HL-60/S4 treated with phorbol 12-myristate 13-acetate at 8.2 ng/mL for 4 days and 3 days (cell line): ENCODE measurements at regions not wholly inside any gene's neighbourhood (a gene's known extent, or its start where the extent isn't known, plus 50 kb on each side); places are given as distances from the start of the nearest gene placed in this dataset.

Experiments used
- in situ Hi-C: fragments of 300-500 bp; cut with MboI; formaldehyde crosslinking; loops from 2 replicates; pipeline ENCODE4 v1.15.0; 2022; ENCODE audit warnings: low sequenced_read_pairs

DNA sequence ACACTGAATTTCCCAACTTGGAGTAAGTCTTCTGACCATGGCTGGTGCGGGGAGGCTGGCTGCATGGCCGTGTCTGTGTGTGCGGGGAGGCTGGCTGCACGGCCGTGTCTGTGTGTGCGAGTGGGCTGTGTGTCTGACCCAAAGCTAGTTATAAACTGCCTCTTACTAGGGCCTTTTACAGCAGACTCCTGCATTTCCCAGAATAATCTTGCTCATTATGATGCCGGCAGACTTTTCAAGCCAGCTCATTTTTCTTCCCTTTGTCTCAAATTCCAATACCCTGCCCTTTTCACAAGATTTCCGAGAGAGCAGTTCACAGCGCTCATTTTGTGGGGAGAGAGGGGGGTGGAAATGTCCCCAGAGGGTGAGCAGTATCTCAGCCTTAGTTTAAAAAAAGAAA, 470.7 kb upstream of the BRINP1 start:
- in situ Hi-C loops: no loop called here

DNA sequence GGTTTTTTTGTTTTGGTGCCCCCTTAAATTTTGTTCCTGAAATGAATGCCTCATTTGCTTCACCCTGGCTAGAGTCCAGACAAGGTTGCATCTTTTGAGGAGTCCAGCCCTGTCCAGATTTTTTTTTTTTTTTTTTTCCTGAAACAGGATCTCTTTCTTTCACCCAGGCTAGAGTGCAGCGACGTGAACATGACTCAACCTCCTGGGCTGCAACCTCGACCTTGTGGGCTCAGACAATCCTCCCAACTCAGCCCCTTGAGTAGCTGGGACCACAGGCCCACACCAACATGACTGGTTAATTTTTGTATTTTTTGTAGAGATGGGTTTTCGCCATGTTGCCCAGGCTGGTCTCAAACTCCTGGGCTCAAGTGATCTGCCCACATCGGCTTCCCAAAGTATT, 469.0 kb upstream of the BRINP1 start:
- in situ Hi-C loops: no loop called here

DNA sequence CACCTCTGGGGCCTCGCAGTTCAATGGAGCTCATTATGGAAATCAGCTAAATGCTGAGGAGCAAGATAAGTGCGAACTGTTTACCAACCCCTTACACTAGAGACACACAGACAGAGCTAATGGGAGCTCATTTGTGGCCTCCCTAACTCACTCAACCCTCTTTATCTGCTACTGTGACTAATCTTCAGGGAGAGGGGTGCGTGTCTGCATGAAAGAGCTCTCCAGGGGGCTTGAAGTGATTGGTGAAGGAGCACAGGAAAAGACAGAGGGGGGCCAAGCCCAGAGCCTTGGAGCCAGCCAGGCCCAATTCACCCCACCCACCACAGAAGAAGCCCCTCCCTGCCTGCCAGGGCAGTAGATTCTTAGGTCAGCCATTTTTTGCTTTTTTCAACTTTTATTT, 466.8 kb upstream of the BRINP1 start:
- in situ Hi-C loops: no loop called here

DNA sequence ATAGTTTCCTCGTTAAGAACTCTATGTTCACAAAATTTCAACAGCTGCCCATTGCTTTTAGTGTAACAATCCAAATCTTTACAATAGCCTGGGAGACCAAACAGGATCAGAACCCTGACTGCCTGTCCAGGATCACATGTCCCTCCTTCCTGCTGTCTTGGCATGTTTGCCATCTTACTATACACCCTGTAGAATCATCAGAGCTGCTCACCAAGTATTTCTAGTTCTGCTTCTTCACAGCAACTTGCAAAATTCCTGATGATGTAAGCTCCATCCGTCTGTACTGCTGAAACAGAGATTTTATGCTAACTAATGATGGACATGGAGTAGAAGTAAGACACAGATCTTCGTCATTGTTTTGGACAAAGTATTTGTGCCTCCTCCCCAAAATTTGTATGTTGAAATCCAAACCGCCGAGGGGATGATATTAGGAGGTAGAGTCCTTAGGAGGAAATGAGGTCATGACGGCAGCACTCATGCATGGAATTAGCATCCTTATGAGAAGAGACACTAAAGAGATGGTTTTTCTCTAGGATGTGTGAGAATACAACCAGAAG, 464.9 kb upstream of the BRINP1 start:
- in situ Hi-C loops: no loop called here

DNA sequence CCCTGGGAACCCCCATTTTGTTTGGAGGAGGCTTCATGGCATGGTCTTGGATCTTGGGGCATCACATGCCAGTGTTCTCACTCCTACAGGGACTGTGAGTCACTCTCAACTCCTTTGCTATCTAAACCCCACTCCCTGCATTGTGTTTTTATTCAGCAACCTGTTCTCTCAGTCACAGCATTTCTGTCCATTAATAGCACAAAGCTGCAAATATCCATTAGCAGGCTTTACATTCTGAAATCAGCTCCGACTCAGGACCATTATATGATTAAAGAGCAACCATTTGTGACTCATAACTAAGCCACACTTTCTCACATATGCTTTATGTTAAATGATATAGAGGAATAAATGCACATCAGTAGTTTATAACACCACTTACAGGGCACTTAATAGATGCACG, 462.1 kb upstream of the BRINP1 start:
- in situ Hi-C loops: no loop called here

DNA sequence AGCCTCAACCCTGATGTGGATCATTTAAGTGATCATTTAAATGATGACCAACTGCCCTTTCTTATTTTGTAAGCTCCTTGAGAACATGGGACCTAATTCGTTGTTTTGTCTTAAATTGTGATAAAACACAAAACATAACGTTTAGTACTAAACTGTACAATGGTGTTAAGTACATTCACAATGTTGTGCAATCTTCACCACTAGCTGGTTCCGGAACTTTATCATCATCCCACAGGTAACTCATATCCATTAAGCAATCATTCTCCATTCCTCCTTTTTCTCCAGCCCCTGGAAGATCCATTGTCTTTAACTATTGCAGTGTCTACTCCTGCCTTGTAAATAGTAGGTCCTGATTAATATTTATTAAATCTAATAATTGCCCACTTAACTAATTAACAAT, 460.5 kb upstream of the BRINP1 start:
- in situ Hi-C loops: no loop called here

DNA sequence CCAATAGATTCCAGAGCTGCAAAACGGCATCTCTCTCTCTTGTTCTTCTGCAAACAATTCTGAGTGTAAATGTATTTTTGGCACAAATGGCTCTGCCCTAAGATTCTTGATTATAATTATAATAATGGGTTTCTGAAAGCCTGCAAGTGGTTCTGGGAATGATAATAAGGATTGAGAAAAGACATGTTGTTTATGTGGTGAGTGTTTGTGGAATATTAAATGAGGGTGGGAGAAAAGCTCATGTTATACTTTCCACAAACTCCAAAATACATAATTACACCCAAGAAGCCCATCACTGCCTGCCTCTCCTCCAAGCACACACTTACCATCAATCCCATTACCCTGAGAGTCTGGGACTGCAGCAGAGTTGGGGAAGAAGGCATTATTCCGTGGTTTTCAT, 460.0 kb upstream of the BRINP1 start:
- in situ Hi-C loops: no loop called here

DNA sequence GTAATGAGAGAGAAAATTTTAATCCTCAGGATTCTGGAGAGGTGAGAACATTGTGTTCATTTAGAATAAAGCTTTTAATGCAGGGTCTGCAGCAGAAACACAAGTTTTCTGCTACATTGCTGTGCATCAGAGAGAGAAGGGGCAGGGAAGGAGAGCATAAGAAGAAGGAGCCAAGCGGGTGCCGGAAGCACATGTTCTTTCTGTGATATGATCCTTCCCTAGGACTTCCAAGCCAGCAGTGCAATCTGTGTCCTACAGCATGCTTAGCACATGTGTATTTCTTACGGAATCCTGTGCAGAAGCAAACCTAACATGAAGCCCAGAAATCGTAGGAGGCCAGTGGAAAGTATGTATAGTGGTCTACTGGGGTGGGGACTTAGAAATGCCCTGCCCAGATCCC, 458.3 kb upstream of the BRINP1 start:
- in situ Hi-C loops: no loop called here

DNA sequence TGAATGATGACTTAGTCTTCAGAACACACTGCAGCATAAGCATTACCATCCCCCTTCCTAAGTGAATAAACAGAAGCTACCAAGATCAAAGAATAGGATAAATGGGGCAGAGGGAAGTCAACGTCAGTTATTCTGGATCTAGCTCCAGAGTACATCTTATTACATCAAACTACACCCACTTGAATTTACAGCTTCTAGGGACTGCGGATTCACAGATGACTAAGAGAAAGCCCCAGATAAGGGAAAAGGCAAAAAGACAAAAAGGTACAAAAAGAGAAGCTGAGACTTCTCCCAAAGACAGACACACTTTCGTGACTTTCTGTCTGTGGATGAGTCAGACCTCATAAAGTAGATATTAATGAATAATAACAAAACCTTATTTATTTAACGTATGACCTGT, 457.9 kb upstream of the BRINP1 start:
- in situ Hi-C loops: no loop called here

DNA sequence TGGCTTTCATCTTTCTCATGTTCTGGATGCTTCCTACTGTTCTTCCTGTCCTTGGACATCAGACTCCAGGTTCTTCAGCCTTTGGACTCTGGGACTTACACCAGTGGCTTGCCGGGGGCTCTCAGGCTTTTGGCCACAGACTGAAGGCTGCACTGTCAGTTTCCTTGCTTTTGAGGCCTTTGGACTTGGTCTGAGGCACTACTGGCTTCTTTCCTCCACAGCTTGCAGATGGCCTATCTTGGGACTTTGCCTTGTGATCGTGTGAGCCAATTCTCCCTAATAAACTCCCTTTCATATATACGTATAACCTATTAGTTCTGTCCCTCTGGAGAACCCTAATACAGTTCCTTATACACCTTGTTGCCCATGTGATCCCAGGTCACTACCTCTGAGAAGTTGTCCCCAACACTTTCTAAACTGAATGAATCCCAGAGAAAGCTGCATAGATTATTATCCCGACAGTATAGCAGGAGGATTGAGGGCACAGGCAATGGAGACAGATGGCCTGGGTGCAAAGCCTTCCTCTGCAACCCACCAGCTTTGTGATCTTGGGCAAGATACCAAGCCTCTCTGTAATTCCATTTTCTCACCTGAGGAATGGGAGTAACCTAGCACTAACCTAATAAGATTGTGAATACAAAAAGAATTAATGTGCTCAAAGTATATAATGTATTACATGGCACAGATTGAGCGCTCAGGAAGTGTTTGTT, 449.6 kb upstream of the BRINP1 start:
- in situ Hi-C loops: no loop called here

DNA sequence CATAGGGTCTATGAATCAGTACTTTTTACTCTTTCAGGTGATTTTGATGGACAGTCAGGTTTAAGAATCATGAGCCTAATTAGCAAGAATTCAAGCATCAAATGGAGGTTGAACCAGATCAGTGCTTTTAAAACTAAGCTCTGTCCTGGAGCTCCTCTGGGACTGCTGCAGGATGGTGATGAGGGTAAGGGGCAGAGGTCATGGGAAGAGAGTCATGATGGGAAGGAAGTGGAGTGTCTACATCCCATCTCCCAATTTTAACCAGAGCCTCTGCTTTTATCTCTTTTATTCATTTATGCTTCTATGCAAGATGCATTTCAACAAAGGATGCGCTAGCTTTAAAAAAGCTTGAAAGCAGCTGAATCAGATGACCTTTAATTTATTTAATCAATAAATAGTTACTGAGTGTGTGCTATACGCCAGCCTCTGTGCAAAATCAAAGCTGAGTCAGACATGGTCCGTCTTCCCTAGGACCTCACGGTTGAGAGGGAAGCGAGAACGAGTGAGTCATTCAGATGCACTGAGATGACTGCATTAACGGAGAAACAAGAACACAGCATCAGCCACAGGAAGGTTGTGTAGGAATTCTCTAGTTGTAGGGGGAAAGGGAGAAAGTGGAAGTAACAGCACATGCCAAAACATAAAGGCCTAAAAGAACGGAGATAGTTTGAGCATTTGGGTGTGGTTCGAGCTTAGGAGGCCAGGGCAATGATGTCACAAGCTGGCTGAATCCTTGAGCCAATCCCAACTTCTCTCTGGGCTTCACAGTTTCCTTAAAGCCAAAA, 441.6 kb upstream of the BRINP1 start:
- in situ Hi-C loops: no loop called here

DNA sequence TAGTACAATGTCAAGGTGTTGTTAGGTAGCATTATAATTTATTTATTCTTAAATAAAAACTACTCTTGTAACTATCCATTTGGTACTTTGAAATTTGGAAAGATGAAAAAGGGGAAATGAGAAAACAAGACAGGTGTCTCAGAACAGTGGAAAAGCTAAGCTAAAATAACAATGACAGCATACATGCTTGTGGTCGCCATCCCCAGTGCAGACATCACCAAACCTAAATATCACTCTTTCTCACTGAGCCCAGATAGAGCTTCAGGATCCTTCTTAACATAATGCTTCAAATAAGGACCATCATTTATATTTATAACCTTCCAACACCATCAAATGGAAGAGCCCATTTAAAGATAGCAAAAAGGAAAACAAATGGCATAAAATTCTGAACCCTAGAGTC, 434.4 kb upstream of the BRINP1 start:
- in situ Hi-C loops: no loop called here

DNA sequence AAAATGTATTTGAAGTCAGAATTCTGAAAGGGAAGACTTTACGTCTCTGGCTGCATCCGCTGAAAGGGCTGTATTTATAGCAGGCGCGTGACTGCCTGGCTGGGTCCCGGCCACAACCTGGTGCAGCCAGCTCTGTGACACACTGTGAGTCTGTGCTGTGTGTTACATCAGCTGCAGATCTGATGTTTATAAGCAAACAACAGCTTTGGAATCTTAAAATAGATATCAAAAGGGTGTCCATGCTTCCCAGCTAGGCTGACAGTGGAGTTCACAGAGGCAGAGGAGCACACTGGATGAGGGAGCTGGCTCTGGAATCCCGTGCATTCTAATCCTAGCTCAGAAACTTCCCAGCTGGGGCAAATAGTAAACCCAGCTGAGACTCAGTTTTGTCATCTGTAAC, 433.4 kb upstream of the BRINP1 start:
- in situ Hi-C loops: no loop called here

DNA sequence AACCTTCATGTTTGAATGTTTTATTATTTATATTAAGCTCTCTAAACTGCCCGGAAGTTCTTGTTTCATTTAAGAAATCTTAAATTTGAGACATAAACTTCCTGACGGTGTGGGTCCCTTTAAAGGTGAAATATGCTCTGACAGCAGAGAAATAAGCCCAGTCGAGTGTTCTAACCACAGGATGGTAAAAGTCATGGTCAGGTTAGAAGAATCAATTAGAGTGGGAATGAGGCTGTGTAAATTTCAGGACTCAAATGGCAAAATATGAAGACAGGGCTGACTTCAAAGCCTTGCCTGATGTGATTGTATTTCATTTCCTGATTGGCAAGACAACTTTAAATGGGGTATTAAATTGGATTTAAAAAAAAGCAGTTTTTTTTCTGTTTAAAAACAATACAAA, 432.9 kb upstream of the BRINP1 start:
- in situ Hi-C loops: no loop called here

DNA sequence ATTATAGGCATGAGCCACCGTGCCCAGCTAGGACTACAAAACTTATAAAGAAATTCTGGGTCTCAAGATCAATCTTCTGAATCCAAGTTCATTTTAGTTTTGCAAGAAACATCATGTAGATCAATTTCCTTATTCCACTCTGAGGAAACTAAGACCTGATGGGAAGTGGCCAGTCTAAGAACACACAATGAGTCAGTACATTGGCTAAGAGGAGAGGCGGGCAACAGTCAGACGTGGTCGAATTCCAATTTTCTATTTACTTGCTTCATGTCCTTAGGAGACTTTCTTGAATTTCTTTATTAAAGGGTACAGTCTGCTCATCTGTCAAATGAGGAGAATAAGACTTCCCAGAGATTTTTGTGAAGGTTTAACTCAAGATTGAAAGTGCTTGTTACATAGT, 432.1 kb upstream of the BRINP1 start:
- in situ Hi-C loops: no loop called here

DNA sequence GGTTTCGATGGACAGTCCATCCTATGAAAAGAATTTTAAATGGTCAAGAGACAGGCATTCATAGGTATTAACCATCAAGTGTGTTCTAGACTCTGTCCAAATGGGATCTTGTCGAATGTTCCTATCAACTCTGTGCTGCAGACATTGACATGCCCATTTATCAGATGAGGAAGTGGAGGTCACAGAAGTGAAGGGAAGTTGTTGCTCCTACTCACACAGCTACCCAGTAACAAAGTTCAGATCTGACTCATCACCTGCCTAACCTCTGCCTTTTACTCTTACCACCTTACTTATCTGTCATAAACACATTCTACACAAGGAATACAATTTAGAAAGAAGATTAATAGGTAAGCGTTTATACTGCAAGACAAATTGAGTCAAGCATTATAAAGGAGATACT, 426.2 kb upstream of the BRINP1 start:
- in situ Hi-C loops: no loop called here

DNA sequence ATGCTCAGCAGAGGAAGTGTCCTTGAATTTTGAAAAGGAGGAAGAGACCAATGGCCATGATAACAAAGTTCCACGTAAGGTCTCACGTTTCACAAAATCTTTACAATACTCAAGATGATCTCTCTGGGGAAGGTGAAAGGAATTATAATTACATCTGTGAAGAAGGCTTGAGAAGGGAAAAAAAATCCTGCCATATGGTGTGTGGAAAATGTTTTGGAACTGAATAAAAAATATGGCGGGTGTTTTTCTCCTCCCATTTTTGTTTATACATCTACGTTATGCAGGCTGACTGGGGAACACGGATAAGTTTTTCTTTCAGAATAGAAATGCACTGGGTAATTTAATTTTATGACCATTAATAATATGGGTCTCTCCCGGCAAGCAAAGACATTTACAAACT, 425.6 kb upstream of the BRINP1 start:
- in situ Hi-C loops: no loop called here

DNA sequence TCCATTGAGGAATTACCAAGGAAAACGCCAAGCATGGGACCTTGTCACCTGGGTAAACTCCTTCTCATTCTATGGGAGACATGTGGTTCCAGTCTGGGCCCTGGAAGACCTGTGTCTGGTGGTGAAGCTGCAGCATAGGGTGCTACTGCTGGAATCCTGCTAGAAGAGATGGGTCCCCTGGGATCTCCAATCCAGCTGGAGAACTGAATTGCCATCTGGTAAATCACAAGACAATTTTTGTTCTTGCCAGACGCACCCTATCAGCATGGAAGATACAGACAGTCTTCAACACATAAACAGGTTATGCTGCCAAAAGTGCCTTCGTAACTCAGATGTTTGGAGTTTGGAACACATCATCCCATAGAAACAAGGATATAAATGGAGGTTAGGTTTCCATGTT, 424.0 kb upstream of the BRINP1 start:
- in situ Hi-C loops: no loop called here

DNA sequence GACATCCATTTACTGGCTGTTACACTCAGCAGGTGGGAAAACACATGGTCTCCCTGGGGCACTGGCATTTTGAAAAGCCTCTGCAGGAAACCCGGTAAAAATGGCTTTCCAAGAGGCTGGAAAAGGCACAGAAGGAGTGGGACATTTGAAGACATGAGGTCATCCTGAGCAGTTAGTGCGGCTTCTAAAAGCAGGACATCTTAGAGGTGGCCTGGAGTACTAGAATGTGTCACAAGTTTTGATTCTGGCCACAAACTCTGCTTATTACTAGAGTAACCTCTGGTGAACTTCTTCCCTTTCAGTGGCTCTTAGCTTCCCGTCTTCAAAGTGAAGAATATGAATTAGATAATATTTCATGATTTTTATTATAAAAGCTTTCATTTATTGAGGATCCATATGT, 423.0 kb upstream of the BRINP1 start:
- in situ Hi-C loops: no loop called here

DNA sequence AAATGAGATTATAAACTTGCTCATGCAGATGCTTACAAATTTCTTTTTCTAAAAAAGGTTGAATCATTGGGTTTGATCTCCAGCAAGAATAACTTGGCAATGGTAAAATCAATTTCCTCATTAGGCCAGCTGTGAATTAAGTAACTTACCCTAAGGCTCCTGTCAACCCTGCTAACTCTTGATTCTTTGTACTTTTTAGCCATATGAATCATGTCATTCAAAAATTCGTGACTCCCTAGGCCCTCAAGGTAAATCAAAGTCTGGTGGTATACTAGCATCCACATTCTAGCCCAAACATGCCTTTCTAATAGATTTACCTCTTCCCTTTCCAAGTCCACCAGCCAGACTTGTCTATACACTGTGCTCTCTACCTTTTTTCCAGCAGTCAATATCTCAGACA, 420.8 kb upstream of the BRINP1 start:
- in situ Hi-C loops: no loop called here

DNA sequence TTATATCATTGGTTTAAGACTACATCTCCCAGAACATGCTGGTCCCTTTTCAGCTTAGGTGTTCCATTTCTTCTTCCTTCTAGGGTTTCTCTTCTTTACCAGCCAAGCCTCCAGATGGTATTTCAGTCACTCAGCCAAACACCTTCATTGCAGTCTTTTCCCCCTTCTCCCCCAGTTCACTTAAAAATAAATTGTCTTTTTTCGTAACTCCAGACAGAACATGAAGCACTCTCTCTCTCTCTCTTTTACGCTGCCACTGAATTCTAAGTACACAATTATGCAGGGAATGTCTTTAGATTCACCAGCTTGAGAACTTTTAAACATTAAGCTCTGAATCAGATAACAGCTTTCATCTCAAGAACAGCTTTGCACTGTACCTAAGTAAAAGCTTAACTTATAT, 419.7 kb upstream of the BRINP1 start:
- in situ Hi-C loops: no loop called here

DNA sequence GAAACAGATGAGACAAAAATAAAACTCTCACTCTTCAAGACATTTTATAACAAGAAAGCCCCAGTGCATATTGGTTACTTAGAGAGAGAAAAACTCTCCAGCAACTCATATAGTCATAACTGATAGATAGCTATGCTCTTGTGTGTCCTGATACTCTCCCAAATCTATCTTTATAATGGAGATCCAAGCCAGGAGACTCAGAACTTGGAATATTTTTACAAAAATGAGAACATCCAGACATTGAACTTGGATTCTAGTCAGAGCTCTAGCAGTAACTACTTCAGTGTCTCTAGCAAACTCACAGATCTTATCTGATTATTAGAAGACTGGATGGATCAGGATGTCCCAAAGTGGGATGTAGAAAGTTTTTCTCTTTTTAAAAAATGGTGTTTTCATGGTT, 412.7 kb upstream of the BRINP1 start:
- in situ Hi-C loops: no loop called here
